Right ventricle myocardium superior (tissue), 1 donor: ENCODE measurements at regions not wholly inside any gene's neighbourhood (a gene's known extent, or its start where the extent isn't known, plus 50 kb on each side); places are given as distances from the start of the nearest gene placed in this dataset.
A peak's percentile ranks its signal among the peaks of the same experiment; 100 is the strongest.

Experiments
- ATAC-seq: fragments of 200-7000 bp; cut with Tn5 transposase; one replicate; pipeline ENCODE4 v1.9.1; 2020; ENCODE audit warnings: mild to moderate bottlenecking; ENCODE audit not compliant: poor library complexity
- DNase-seq: peaks from one replicate; pipeline ENCODE4 v3.0.0-alpha.2; 2020
- intact Hi-C: fragments of 100-400 bp; cut with DNase I; formaldehyde crosslinking; loops from one replicate; pipeline ENCODE4 v1.11.2; 2022
- donor health status: DM: no; HTN: yes; CAD: no; lungs with severe emphysema.

DNA sequence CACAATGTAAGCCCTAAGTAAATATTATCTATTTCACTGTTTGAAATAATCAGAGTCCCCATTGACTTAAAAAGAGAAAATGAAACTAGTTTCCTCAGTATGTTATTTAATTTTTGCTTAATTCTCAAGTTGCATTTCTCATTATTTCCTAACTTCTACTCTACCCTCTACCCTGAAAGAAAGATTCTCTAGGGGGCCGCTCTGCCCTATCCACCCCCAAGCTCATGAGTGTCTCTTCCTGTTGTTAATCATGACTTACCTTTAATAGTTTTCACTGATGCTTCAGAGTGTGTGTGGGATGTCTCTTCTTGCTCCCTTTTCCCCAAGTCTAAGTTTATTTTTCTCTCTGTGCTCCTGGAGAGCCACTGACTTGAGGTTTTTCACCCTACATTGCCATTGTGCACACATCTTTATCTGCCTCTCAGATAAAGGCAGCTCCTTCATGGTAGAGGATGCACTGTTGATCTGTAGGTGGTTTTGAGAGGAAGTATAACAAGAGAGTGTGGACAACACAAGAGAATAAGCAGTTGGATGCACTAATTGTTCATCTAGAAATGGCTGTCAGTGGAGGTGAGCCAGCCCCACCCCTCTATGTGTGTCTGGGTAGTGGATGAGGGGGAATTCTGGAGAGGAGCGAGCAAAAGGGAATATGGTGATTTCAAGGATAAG is 261.7 kb downstream of the CHRM3 start:
- intact Hi-C loops = no loop called here
- ATAC-seq = no peak

GRCh38 chr1:239655023-239655422 is 268.7 kb downstream of the CHRM3 start:
- intact Hi-C loops = no loop called here
- DNase-seq = no peak
- ATAC-seq = no peak

More for the DNA sequence above, 261.7 kb downstream of the CHRM3 start:
- no peak for DNase-seq

GRCh38 chr1:239657291-239657690 is 270.9 kb downstream of the CHRM3 start:
- DNase-seq (no peak), ATAC-seq (no peak)
- intact Hi-C loops = no loop called here

GRCh38 chr1:239662950-239663349 is 276.6 kb downstream of the CHRM3 start:
- DNase-seq (no peak), ATAC-seq (no peak)
- intact Hi-C loops = no loop called here

DNA sequence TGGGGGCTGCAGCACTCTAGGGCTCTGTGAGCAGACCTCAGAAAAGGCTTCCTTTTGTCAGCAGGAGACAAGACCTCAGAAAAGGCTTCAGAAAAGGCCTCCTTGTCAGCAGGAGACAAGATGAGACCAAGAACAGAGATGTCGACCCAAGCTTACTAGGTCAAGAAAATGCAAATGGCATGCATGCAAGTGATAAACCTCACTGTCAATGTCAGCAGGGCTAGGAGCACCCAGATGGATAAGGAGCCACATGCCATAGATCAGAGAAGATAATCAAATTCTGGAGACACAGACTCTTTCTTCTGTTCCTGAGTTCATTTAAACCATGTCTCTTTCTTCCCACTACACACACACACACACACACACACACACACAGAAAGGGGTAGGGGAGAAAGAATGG is 285.9 kb downstream of the CHRM3 start:
- ATAC-seq (no peak), DNase-seq (no peak)
- intact Hi-C loops = no loop called here

DNA sequence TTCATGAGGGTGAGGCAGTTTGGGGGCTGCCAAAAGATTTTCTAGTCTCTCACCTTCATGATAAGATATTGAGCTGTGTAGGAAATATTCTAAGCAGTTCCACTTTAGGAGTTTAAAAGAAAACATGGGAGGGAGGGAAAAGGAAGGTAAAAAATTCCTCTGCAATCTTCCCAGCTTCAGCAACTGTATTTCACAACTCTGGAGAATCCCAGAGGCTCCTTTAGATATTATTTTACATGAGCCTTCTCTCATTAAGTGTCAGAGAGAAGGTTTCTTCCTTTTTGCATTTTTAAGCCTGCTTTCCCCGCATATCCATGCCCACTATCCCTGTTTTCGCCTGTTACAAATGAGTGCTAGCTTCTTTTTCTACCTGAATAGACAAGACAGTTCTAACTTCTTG is 289.4 kb downstream of the CHRM3 start:
- no peak for DNase-seq
- no peak for ATAC-seq

GRCh38 chr1:239676522-239677273 is 290.3 kb downstream of the CHRM3 start:
- intact Hi-C loops = no loop called here
- ATAC-seq = no peak
- DNase-seq = no peak

More for the DNA sequence above, 289.4 kb downstream of the CHRM3 start:
- intact Hi-C loops = no loop called here

- DNase-seq = no peak
- no peak for ATAC-seq
- intact Hi-C loops = no loop called here
These were observed 291.0 kb downstream of the CHRM3 start for GRCh38 chr1:239677362-239677761.

DNA sequence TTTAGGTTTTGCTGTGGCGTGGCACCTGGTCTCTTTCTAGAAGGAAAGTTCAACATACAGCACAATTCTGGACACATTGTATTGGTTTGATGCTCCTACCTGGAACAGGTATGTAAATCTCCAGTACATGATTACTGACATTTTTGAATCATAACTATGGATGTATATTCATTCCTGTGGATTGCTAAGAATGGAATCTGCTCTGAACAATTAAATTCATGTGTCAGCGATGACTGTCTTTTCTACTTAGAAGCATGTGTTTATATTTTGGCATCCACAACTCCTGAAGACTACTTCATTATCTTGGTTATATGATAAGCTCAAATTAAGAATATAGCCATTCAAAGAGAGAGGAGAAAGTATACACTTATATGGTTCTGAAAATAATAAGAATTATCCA is 291.8 kb downstream of the CHRM3 start:
- ATAC-seq (no peak), DNase-seq (no peak)
- intact Hi-C loops = no loop called here

- no peak for DNase-seq
- intact Hi-C loops = no loop called here
- no peak for ATAC-seq
These were observed 295.7 kb downstream of the CHRM3 start for GRCh38 chr1:239682046-239682445.

GRCh38 chr1:239682960-239683359 is 296.6 kb downstream of the CHRM3 start:
- ATAC-seq (no peak), DNase-seq (no peak)
- intact Hi-C loops = no loop called here

GRCh38 chr1:239686386-239686785 is 300.0 kb downstream of the CHRM3 start:
- intact Hi-C loops = no loop called here
- DNase-seq (no peak), ATAC-seq (no peak)

- intact Hi-C loops = no loop called here
- no peak for ATAC-seq
- no peak for DNase-seq
These were observed 309.9 kb downstream of the CHRM3 start for GRCh38 chr1:239696317-239696716.

DNA sequence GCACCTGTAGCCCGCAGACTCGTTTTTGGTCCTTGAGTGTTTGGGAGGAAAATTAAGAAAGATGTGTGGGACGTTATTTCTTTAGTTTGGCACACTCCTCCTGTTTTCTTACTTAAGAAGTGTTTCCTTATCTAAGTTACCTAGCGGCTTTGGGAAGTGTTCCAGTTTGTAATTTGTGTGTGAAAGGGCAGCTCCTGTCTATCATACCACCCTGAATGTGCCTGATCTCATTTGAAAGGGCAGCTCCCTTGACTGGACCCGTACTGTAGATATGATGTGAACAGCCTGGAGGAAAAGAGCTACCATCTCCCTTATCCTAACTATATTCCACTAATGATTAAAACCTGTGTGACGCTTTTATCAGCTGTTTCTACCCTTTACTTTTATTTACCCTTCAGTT is 314.3 kb downstream of the CHRM3 start:
- DNase-seq = no peak
- ATAC-seq = no peak
- intact Hi-C loops = no loop called here

GRCh38 chr1:239703075-239703474 is 316.7 kb downstream of the CHRM3 start:
- no peak for DNase-seq
- intact Hi-C loops = no loop called here
- ATAC-seq = no peak

GRCh38 chr1:239706245-239706892 is 320.0 kb downstream of the CHRM3 start:
- no peak for ATAC-seq
- intact Hi-C loops = no loop called here
- peak; percentile 34 for DNase-seq

DNA sequence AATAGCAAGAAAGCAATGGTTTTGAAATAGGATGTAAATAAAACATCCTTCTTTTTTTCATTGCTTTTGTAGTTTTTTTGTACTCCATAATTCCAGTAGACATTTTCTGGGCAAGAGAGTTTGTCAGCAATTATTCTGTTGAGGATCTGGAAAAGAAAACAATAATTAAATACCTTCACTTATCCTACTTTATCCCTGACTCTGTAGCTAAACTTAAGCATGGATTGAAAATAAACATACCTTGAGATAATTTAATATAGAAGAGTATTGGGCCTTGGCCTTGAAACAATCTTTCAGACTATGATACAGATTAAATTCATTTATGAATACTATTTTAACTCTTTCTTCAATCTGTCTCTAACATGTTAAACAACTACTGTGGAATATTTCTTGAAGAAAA is 321.2 kb downstream of the CHRM3 start:
- no peak for DNase-seq
- no peak for ATAC-seq
- intact Hi-C loops = no loop called here

DNA sequence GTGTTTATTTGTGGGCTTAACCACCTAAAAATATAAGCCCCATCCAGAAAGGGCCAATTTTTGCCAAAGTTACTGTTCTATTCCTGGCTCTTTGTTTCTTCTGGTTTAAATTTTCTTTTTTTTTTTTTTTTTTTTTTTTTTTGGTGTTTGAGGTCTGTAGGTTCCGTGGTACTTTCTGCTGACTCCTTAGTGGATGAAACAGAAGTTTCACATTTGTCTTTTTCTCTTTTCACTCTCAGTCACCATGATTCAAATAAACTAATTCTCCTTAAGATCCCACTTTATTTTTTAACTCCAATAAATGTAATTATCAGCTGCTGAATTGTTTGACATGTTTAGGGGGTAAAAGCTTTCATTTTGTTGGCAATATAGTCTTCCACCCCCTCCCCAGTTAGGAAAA is 322.3 kb downstream of the CHRM3 start:
- DNase-seq (no peak), ATAC-seq (no peak)
- intact Hi-C loops = no loop called here

GRCh38 chr1:239711768-239712167 is 325.4 kb downstream of the CHRM3 start:
- ATAC-seq (no peak), DNase-seq (no peak)
- intact Hi-C loops = no loop called here
